ENCODE measurements at regions not wholly inside any gene's neighbourhood (a gene's known extent, or its start where the extent isn't known, plus 50 kb on each side); places are given as distances from the start of the nearest gene placed in this dataset.
"Not testable (repeated sequence)": the region's sequence is repeated elsewhere in the genome, so short reads cannot be mapped to it uniquely, and the experiment has no call there.

- no peak overlapping the region for H3K4me3 ChIP-seq (ENCODE audit: low read depth in 1 of 2, low read length in 2 of 2)
- no peaks in the 10 kb centered on the region for H3K27me3 ChIP-seq (ENCODE audit: control insufficient read depth in 1 of 2, insufficient read depth in 2 of 2, low read length in 2 of 2)
- no peaks in the 10 kb centered on the region for H3K9me3 ChIP-seq (ENCODE audit: control insufficient read depth in 1 of 2, low read length in 2 of 2)
- no peaks in the 10 kb centered on the region for H3K4me1 ChIP-seq (ENCODE audit: control insufficient read depth in 1 of 2, insufficient read depth in 2 of 2, low read length in 2 of 2)
- no peak overlapping the region for H3K9ac ChIP-seq (ENCODE audit: low read depth in 1 of 2, low read length in 2 of 2)
- H3K36me3 ChIP-seq (ENCODE audit: control insufficient read depth in 1 of 2, insufficient read depth in 2 of 2, low read length in 2 of 2) = no peaks in the 10 kb centered on the region
- no peak overlapping the region for H3K27ac ChIP-seq (ENCODE audit: low read depth, low read length)
These were observed 405.0 kb upstream of the SLC39A10 start for GRCh38 chr2:195252018-195252417.

DNA sequence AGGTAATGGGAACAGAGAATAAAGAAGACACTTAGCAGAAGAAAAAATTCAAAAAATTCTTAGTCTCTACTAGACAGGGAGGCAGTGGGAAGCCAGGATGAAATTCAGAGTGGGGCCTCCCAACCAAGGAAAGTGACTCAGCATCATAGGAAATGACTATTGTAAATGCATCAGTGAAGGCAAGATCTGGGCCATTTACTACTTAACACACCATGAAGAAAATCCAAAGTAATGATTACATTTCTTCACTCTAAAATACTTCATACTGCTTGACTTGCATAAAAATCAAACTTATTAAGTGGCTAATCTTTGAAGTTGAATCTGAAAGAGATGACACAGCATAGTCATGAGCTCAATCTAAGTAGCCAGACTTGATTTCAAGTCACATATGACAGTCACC lies 405.8 kb upstream of the SLC39A10 start:
- no peaks in the 10 kb centered on the region for H3K4me1 ChIP-seq (ENCODE audit: control insufficient read depth in 1 of 2, insufficient read depth in 2 of 2, low read length in 2 of 2)
- no peaks in the 10 kb centered on the region for H3K36me3 ChIP-seq (ENCODE audit: control insufficient read depth in 1 of 2, insufficient read depth in 2 of 2, low read length in 2 of 2)
- H3K27me3 ChIP-seq (ENCODE audit: control insufficient read depth in 1 of 2, insufficient read depth in 2 of 2, low read length in 2 of 2) = no peaks in the 10 kb centered on the region
- no peak overlapping the region for H3K4me3 ChIP-seq (ENCODE audit: low read depth in 1 of 2, low read length in 2 of 2)
- H3K9ac ChIP-seq (ENCODE audit: low read depth in 1 of 2, low read length in 2 of 2) = no peak overlapping the region
- no peaks in the 10 kb centered on the region for H3K9me3 ChIP-seq (ENCODE audit: control insufficient read depth in 1 of 2, low read length in 2 of 2)
- H3K27ac ChIP-seq (ENCODE audit: low read depth, low read length) = no peak overlapping the region

DNA sequence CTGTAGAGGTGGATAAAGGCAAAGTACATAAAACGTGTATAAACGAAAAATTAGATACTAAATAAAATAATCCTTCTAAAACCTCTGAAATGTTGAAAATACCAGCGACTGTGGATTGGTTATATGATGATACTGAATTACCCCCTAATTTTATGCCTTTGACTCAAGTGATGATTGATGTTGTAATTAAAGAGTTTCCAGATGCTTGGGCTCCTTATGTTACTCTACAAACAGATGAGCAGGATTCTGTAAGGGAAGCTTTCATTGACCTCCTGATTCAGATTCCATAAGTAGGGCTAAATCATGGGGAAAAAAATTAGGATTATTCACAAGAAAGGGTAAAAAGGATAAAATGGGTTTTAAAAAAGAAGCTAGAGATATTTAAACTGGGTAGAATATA lies 418.2 kb upstream of the SLC39A10 start:
- no peaks in the 10 kb centered on the region for H3K27me3 ChIP-seq (ENCODE audit: control insufficient read depth in 1 of 2, insufficient read depth in 2 of 2, low read length in 2 of 2)
- H3K9ac ChIP-seq (ENCODE audit: low read depth in 1 of 2, low read length in 2 of 2) = no peak overlapping the region
- H3K4me3 ChIP-seq (ENCODE audit: low read depth in 1 of 2, low read length in 2 of 2) = no peak overlapping the region
- H3K9me3 ChIP-seq (ENCODE audit: control insufficient read depth in 1 of 2, low read length in 2 of 2) = no peaks in the 10 kb centered on the region
- no peaks in the 10 kb centered on the region for H3K36me3 ChIP-seq (ENCODE audit: control insufficient read depth in 1 of 2, insufficient read depth in 2 of 2, low read length in 2 of 2)
- H3K4me1 ChIP-seq (ENCODE audit: control insufficient read depth in 1 of 2, insufficient read depth in 2 of 2, low read length in 2 of 2) = no peaks in the 10 kb centered on the region
- no peak overlapping the region for H3K27ac ChIP-seq (ENCODE audit: low read depth, low read length)

DNA sequence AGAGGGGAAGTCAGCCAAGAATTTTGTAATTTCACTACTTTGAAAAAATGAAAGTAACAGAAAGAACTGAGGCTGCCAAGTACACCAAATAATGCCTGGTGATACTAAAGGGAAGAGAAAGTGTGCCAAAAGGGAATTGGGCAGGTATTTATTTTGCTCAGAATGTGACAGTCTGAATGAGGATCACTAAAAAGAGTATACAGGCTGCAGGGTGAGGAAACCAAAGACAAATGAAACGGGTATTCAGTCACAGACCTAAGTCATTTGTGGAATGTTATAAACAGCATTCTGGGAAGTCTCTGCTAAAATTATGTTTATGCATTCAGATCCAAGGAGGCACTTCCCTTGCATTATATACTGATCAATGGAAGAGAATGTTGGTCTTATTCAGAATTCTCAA lies 418.6 kb upstream of the SLC39A10 start:
- no peak overlapping the region for H3K9ac ChIP-seq (ENCODE audit: low read depth in 1 of 2, low read length in 2 of 2)
- no peaks in the 10 kb centered on the region for H3K4me1 ChIP-seq (ENCODE audit: control insufficient read depth in 1 of 2, insufficient read depth in 2 of 2, low read length in 2 of 2)
- H3K4me3 ChIP-seq (ENCODE audit: low read depth in 1 of 2, low read length in 2 of 2) = no peak overlapping the region
- no peaks in the 10 kb centered on the region for H3K36me3 ChIP-seq (ENCODE audit: control insufficient read depth in 1 of 2, insufficient read depth in 2 of 2, low read length in 2 of 2)
- no peak overlapping the region for H3K27ac ChIP-seq (ENCODE audit: low read depth, low read length)
- no peaks in the 10 kb centered on the region for H3K27me3 ChIP-seq (ENCODE audit: control insufficient read depth in 1 of 2, insufficient read depth in 2 of 2, low read length in 2 of 2)
- H3K9me3 ChIP-seq (ENCODE audit: control insufficient read depth in 1 of 2, low read length in 2 of 2) = no peaks in the 10 kb centered on the region

- H3K4me3 ChIP-seq (ENCODE audit: low read depth in 1 of 2, low read length in 2 of 2); H3K9ac ChIP-seq (ENCODE audit: low read depth in 1 of 2, low read length in 2 of 2); H3K27me3 ChIP-seq (ENCODE audit: control insufficient read depth in 1 of 2, insufficient read depth in 2 of 2, low read length in 2 of 2); H3K9me3 ChIP-seq (ENCODE audit: control insufficient read depth in 1 of 2, low read length in 2 of 2); H3K27ac ChIP-seq (ENCODE audit: low read depth, low read length); H3K4me1 ChIP-seq (ENCODE audit: control insufficient read depth in 1 of 2, insufficient read depth in 2 of 2, low read length in 2 of 2); H3K36me3 ChIP-seq (ENCODE audit: control insufficient read depth in 1 of 2, insufficient read depth in 2 of 2, low read length in 2 of 2): not testable (repeated sequence)
These were observed 428.5 kb upstream of the SLC39A10 start for GRCh38 chr2:195228547-195228946.

GRCh38 chr2:195214072-195214471 lies 443.0 kb upstream of the SLC39A10 start:
- Histone ChIP-seq H3K36me3 (ENCODE audit: control insufficient read depth in 1 of 2, insufficient read depth in 2 of 2, low read length in 2 of 2) (no peaks in the 10 kb centered on the region), H3K27me3 (ENCODE audit: control insufficient read depth in 1 of 2, insufficient read depth in 2 of 2, low read length in 2 of 2) (no peaks in the 10 kb centered on the region), H3K4me3 (ENCODE audit: low read depth in 1 of 2, low read length in 2 of 2) (no peak overlapping the region), H3K9me3 (ENCODE audit: control insufficient read depth in 1 of 2, low read length in 2 of 2) (no peaks in the 10 kb centered on the region), H3K9ac (ENCODE audit: low read depth in 1 of 2, low read length in 2 of 2) (no peak overlapping the region), H3K27ac (ENCODE audit: low read depth, low read length) (no peak overlapping the region), H3K4me1 (ENCODE audit: control insufficient read depth in 1 of 2, insufficient read depth in 2 of 2, low read length in 2 of 2) (no peaks in the 10 kb centered on the region)

- Histone ChIP-seq H3K9me3 (ENCODE audit: control insufficient read depth in 1 of 2, low read length in 2 of 2) (no peaks in the 10 kb centered on the region), H3K36me3 (ENCODE audit: control insufficient read depth in 1 of 2, insufficient read depth in 2 of 2, low read length in 2 of 2) (no peaks in the 10 kb centered on the region), H3K4me3 (ENCODE audit: low read depth in 1 of 2, low read length in 2 of 2) (no peak overlapping the region), H3K27ac (ENCODE audit: low read depth, low read length) (no peak overlapping the region), H3K4me1 (ENCODE audit: control insufficient read depth in 1 of 2, insufficient read depth in 2 of 2, low read length in 2 of 2) (no peaks in the 10 kb centered on the region), H3K27me3 (ENCODE audit: control insufficient read depth in 1 of 2, insufficient read depth in 2 of 2, low read length in 2 of 2) (no peaks in the 10 kb centered on the region), H3K9ac (ENCODE audit: low read depth in 1 of 2, low read length in 2 of 2) (no peak overlapping the region)
These were observed 444.4 kb upstream of the SLC39A10 start for GRCh38 chr2:195212586-195212985.

- H3K4me3 ChIP-seq (ENCODE audit: low read depth in 1 of 2, low read length in 2 of 2) = no peak overlapping the region
- no peak overlapping the region for H3K27ac ChIP-seq (ENCODE audit: low read depth, low read length)
- no peaks in the 10 kb centered on the region for H3K36me3 ChIP-seq (ENCODE audit: control insufficient read depth in 1 of 2, insufficient read depth in 2 of 2, low read length in 2 of 2)
- H3K27me3 ChIP-seq (ENCODE audit: control insufficient read depth in 1 of 2, insufficient read depth in 2 of 2, low read length in 2 of 2) = no peaks in the 10 kb centered on the region
- H3K9ac ChIP-seq (ENCODE audit: low read depth in 1 of 2, low read length in 2 of 2) = no peak overlapping the region
- no peaks in the 10 kb centered on the region for H3K9me3 ChIP-seq (ENCODE audit: control insufficient read depth in 1 of 2, low read length in 2 of 2)
- no peaks in the 10 kb centered on the region for H3K4me1 ChIP-seq (ENCODE audit: control insufficient read depth in 1 of 2, insufficient read depth in 2 of 2, low read length in 2 of 2)
These were observed 454.7 kb upstream of the SLC39A10 start for GRCh38 chr2:195202163-195202845.

DNA sequence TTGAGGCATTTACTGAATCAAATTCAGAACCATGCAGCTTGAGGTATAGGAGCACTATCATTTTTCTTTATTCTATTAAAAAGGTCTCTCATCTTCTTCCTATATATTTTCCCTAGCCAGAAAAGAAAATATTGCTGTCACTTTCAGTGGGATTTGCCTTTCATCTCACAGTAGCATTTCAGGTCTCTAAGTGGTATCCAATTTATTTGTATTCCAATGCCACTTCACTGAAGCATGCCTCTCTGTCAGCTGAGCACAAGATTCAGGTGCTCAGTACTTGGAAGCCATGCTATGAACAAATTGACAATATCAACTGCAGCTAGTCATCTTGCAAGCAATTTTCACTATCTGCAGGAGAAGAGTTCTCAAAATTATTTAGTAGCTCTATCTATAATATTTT lies 457.2 kb upstream of the SLC39A10 start:
- Histone ChIP-seq H3K36me3 (ENCODE audit: control insufficient read depth in 1 of 2, insufficient read depth in 2 of 2, low read length in 2 of 2) (no peaks in the 10 kb centered on the region), H3K27me3 (ENCODE audit: control insufficient read depth in 1 of 2, insufficient read depth in 2 of 2, low read length in 2 of 2) (no peaks in the 10 kb centered on the region), H3K9me3 (ENCODE audit: control insufficient read depth in 1 of 2, low read length in 2 of 2) (no peaks in the 10 kb centered on the region), H3K4me1 (ENCODE audit: control insufficient read depth in 1 of 2, insufficient read depth in 2 of 2, low read length in 2 of 2) (no peaks in the 10 kb centered on the region), H3K27ac (ENCODE audit: low read depth, low read length) (no peak overlapping the region), H3K9ac (ENCODE audit: low read depth in 1 of 2, low read length in 2 of 2) (no peak overlapping the region), H3K4me3 (ENCODE audit: low read depth in 1 of 2, low read length in 2 of 2) (no peak overlapping the region)

DNA sequence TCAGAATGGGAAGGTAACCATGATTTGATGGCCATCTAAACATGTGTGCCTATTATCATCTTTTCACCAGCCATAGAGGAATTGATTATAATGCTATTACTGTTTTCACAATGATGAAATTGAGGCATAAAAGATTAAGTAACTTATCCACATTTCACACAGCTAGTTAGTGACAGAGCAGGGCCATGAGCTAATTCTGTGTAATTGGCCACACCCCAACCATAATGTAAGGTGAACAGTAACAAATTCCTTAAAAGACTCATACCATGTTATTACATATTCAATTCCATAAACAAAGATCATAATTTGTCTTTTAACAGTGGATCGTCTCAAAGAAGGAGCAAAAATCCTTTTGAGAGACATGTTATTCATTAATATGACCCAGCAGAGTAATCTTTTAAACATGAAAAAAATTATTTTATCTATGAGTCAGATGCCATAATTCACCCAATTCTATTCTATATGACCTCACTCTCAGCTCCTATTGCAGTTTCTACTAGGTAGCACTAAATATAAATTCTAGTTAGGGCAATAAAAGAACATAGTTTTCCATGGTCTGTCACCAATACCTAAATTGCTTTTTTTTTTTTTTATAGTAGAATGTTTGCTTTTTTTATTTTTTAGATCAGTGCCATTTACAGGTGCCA lies 475.8 kb upstream of the SLC39A10 start:
- no peak overlapping the region for H3K9ac ChIP-seq (ENCODE audit: low read depth in 1 of 2, low read length in 2 of 2)
- no peak overlapping the region for H3K4me3 ChIP-seq (ENCODE audit: low read depth in 1 of 2, low read length in 2 of 2)
- no peaks in the 10 kb centered on the region for H3K36me3 ChIP-seq (ENCODE audit: control insufficient read depth in 1 of 2, insufficient read depth in 2 of 2, low read length in 2 of 2)
- H3K9me3 ChIP-seq (ENCODE audit: control insufficient read depth in 1 of 2, low read length in 2 of 2) = peaks cover 0 to 2% of the 10 kb centered on the region in 2 donors
- no peaks in the 10 kb centered on the region for H3K4me1 ChIP-seq (ENCODE audit: control insufficient read depth in 1 of 2, insufficient read depth in 2 of 2, low read length in 2 of 2)
- H3K27me3 ChIP-seq (ENCODE audit: control insufficient read depth in 1 of 2, insufficient read depth in 2 of 2, low read length in 2 of 2) = no peaks in the 10 kb centered on the region
- H3K27ac ChIP-seq (ENCODE audit: low read depth, low read length) = no peak overlapping the region

Measured in duodenal mucosa (tissue), 2 donors.